ENCODE measurements at regions not wholly inside any gene's neighbourhood (a gene's known extent, or its start where the extent isn't known, plus 50 kb on each side); places are given as distances from the start of the nearest gene placed in this dataset.

DNA sequence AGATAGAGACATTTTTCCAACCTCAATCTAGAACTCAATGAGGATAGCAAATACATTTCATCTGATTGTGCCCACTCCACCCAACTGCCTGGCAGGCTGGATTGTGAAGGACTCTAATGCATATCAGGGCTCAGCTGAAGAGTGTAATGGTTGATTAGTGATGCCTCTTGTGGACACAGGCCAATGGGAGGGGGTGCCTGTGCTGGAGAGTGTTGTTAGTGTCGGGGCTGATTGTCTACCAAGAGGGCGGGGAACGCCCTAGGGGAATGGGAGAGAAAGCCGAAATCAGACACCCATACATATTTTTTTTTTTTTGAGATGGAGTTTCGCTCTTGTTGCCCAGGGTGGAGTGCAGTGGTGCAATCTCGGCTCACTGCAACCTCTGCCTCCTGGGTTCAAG, 103.7 kb upstream of the SALL4 start:
- ATAC-seq (ENCODE audit: poor library complexity) = no peak
- intact Hi-C loops (cut with DNase I) = no loop called here
- DNase-seq = no peak

DNA sequence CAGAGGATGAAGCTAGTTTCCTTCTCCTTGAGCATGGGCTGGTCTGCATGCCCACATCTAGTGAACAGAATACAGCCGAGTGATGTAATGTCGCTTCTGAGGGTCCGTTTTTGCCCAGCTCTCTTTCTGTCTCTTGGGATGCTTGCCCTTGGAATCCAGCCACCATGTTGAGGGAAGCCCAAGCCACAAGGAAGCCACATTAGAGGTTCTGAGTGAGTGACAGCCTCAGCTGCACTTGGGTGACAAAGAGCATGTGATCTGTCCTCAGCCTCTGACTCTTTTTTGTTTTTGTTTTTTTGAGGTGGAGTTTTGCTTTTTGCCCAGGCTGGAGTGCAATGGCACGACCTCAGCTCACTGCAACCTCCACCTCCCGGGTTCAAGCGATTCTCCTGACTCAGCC, 100.6 kb upstream of the SALL4 start:
- ATAC-seq (ENCODE audit: poor library complexity) = no peak
- intact Hi-C loops (cut with DNase I) = no loop called here

DNA sequence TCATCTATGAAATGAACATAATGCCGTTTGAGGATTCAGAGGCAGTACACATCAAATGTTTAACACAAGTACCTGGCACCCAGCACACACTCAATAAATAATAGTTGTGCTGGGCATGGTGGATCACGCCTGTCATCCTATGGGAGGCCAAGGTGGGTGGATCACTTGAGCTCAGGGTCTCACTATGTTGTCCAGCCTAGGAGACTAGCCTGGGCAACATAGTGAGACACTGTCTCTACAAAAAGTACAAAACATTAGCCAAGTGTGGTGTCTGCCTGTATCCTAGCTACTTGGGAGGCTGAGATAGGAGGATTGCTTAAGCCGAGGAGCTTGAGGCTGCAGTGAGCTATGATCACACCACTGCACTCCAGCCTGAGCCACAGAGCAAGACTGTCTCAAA, 98.1 kb upstream of the SALL4 start:
- ATAC-seq (ENCODE audit: poor library complexity) = no peak

More for the DNA sequence above, 100.6 kb upstream of the SALL4 start:
- no peak for DNase-seq

GRCh38 chr20:51899674-51900073, 97.4 kb upstream of the SALL4 start:
- no peak for DNase-seq
- no peak for ATAC-seq (ENCODE audit: poor library complexity)
- intact Hi-C loops (cut with DNase I) = no loop called here

More for the DNA sequence above, 98.1 kb upstream of the SALL4 start:
- intact Hi-C loops (cut with DNase I) = no loop called here
- DNase-seq = no peak

- DNase-seq (no peak), ATAC-seq (ENCODE audit: poor library complexity) (no peak)
- intact Hi-C loops (cut with DNase I) = no loop called here
These were observed 96.5 kb upstream of the SALL4 start for GRCh38 chr20:51898788-51899187.

- DNase-seq (no peak), ATAC-seq (ENCODE audit: poor library complexity) (no peak)
- intact Hi-C loops (cut with DNase I) = no loop called here
These were observed 92.3 kb upstream of the SALL4 start for GRCh38 chr20:51894619-51895018.

DNA sequence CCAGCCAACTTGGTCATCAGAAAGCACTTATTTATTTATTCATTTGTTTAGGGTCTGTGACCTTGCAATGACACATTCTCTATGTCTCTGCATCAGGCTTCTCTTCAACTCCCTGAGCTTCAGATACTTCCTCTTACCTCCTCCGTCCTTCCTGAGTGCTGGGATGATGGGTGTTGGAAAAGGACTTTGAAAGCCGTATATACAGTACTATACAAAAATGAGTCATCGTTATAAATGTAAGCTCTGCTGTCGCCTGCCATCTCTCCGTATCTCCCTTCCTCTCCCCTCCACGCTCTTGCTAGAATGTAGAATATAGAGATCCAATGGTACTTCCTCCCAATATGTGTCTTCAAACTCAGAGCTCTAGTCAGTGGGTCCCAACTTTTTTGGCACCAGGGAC, 91.9 kb upstream of the SALL4 start:
- intact Hi-C loops (cut with DNase I) = no loop called here
- ATAC-seq (ENCODE audit: poor library complexity) (no peak), DNase-seq (no peak)

DNA sequence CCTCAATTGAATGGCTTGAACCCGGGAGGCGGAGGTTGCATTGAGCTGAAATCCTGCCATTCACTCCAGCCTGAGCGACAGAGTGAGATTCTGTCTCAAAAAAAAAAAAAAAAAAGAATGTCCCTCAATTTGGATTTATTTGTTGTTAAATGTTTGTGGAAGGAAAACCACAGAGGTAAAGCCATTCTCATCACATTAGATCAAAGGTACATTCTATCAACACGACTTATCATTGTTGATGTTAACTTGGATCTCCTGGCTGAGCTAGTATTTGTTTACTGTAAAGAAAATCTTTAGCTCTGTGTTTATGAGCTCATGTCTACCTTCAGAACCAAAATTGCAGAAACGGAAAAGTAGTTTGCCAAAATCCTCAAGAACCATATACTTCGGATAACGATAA, 91.4 kb upstream of the SALL4 start:
- no peak for ATAC-seq (ENCODE audit: poor library complexity)
- DNase-seq = no peak
- intact Hi-C loops (cut with DNase I) = no loop called here

DNA sequence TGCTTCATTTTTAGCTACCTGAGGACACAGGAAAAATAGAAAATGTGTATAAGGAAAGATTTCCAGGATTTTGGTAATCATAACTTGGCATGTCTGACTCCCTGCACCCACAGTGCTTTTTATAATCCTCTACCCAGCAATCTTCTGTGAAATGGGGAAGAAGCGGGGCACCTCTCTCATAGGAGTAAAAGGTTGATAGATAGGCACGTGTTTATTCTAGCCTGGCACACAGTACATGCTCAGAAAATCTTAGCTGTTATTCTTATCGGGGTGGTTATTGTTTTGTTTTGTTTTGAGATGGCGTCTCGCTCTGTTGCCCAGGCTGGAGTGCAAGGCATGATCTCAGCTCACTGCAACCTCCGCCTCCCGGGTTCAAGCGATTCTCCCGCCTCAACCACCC, 87.7 kb upstream of the SALL4 start:
- no peak for ATAC-seq (ENCODE audit: poor library complexity)
- intact Hi-C loops (cut with DNase I) = no loop called here

GRCh38 chr20:51889466-51889865, 87.1 kb upstream of the SALL4 start:
- DNase-seq (no peak), ATAC-seq (ENCODE audit: poor library complexity) (no peak)
- intact Hi-C loops (cut with DNase I) = no loop called here

More for the DNA sequence above, 87.7 kb upstream of the SALL4 start:
- DNase-seq = no peak

DNA sequence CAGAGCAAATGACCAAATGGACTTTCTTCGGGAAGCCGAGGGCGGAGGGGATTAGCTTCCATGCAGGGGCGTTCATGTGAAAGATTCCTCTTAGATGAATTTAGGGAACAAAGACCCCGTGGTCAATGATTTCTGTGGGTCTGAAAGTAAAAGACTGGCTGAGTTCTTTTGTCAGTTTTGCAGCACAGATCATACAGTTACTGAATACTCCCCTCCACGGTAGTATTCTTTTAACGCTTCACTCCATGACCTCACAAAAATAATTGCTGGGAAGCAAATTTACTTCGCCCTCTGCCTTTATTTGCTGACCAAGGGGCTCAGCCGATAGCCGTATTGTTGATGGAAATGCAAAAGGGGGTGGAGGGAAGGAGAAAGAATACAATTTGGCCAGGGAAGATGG, 86.0 kb upstream of the SALL4 start:
- intact Hi-C loops (cut with DNase I) = no loop called here
- DNase-seq (no peak), ATAC-seq (ENCODE audit: poor library complexity) (no peak)

GRCh38 chr20:51886891-51887608, 84.7 kb upstream of the SALL4 start:
- intact Hi-C loops (cut with DNase I) = no loop called here
- no peak for ATAC-seq (ENCODE audit: poor library complexity)
- DNase-seq = no peak

DNA sequence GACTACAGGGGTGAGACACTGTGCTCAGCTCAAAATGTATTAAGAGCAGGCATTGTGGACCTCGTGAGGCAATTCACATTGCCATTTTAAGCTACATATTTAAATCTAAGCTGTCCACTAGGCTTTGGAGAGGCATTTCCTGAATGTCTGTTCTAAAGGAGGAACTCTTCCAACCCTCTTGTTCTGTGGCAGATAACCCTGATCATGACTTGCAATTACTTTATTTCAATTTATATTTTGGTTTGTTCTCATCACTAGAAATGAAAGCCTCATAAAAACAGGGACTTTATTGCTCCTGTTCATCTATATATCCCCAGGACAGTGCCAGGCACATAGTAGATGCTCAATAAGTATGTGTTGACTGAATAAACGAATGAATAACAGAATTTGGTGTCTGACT, 84.0 kb upstream of the SALL4 start:
- ATAC-seq (ENCODE audit: poor library complexity) = no peak
- no peak for DNase-seq
- intact Hi-C loops (cut with DNase I) = no loop called here

DNA sequence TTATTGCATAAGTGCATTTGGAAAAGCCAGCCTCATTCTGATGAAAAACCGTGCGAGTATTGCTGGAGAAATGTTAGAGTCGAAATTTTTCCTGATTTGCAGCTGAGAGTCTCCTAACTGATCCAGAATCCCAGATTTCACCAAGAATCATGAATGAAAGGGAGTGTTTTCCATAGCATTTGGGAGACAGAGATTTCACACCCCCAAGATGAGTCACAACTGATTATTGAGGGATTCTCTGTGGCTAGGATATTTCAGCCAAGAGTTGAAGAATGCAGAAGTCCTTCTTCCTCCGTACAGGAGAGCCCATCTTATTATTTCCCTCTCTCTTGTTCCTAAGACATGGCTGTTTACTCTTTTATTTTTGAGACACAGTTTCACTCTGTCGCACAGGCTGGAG, 82.2 kb upstream of the SALL4 start:
- DNase-seq (no peak), ATAC-seq (ENCODE audit: poor library complexity) (no peak)
- intact Hi-C loops (cut with DNase I) = no loop called here

DNA sequence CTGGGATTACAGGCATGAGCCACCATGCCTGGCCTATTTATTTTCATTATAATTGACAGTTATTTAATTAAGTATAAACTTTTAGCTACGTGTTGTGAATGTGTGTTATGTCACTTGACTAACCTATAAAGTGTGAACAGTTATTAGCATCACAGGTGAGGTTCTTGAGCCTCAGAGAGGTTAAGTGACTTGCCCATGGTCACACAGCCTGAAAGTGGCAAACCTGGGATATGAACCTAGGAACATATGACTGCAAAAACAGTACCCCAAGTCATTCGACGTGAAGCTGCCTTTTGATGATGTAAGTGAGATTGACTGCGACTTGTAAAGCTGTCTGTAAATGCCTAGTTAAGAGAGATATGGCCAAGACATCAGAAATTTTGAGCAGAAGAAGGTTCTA, 77.9 kb upstream of the SALL4 start:
- intact Hi-C loops (cut with DNase I) = no loop called here
- DNase-seq (no peak), ATAC-seq (ENCODE audit: poor library complexity) (no peak)

GRCh38 chr20:51876313-51876940, 74.1 kb upstream of the SALL4 start:
- intact Hi-C loops (cut with DNase I) = no loop called here
- ATAC-seq (ENCODE audit: poor library complexity) = no peak
- DNase-seq = no peak

- ATAC-seq (ENCODE audit: poor library complexity) (no peak), DNase-seq (no peak)
- intact Hi-C loops (cut with DNase I) = no loop called here
These were observed 71.3 kb upstream of the SALL4 start for GRCh38 chr20:51873652-51874051.

- intact Hi-C loops (cut with DNase I) = no loop called here
- no peak for DNase-seq
- no peak for ATAC-seq (ENCODE audit: poor library complexity)
These were observed 69.6 kb upstream of the SALL4 start for GRCh38 chr20:51871943-51872342.

GRCh38 chr20:51869002-51869401, 66.7 kb upstream of the SALL4 start:
- intact Hi-C loops (cut with DNase I) = no loop called here
- no peak for ATAC-seq (ENCODE audit: poor library complexity)
- no peak for DNase-seq

GRCh38 chr20:51867251-51867650, 64.9 kb upstream of the SALL4 start:
- ATAC-seq (ENCODE audit: poor library complexity) (no peak), DNase-seq (no peak)
- intact Hi-C loops (cut with DNase I) = no loop called here

DNA sequence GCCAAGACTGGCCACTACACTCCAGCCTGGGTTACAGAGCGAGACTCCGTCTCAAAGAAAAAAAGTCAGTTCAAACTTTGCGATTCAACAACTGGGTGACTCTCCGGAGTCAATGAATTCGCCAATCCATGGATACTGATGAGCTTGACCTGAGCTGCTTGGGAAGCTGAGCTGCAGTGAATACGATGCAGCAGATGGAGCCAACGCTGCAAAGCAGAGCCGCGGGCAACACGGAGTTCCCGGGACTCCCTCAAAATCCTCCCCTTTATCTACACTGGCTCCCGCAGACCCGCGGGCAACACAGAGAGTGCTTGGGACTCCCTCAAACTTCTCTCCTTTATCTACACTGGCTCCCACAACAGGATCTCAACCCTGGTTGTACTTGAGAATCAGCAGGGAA, 62.6 kb upstream of the SALL4 start:
- DNase-seq = no peak
- ATAC-seq (ENCODE audit: poor library complexity) = no peak
- intact Hi-C loops (cut with DNase I) = no loop called here
